AG10803 (cell line): ENCODE measurements at regions not wholly inside any gene's neighbourhood (a gene's known extent, or its start where the extent isn't known, plus 50 kb on each side); places are given as distances from the start of the nearest gene placed in this dataset.

Experiments used
- DNase-seq: peaks from one replicate; pipeline ENCODE4 v3.0.0; 2010; ENCODE audit warnings: low read depth
- H3K4me3 ChIP-seq: 2 replicates; pipeline ENCODE4 v1.5.1; 2011; ENCODE audit warnings: mild to moderate bottlenecking, low read length, control low read depth
- TF ChIP-seq, protein P1 (sequence below): conservative IDR thresholded peaks from 2 replicates; pipeline ENCODE4 v1.5.1; 2011; ENCODE audit warnings: mild to moderate bottlenecking, low read length, control low read depth, inconsistent platforms

- no peak overlapping the region for H3K4me3 ChIP-seq
- TF ChIP-seq, protein P1, sequence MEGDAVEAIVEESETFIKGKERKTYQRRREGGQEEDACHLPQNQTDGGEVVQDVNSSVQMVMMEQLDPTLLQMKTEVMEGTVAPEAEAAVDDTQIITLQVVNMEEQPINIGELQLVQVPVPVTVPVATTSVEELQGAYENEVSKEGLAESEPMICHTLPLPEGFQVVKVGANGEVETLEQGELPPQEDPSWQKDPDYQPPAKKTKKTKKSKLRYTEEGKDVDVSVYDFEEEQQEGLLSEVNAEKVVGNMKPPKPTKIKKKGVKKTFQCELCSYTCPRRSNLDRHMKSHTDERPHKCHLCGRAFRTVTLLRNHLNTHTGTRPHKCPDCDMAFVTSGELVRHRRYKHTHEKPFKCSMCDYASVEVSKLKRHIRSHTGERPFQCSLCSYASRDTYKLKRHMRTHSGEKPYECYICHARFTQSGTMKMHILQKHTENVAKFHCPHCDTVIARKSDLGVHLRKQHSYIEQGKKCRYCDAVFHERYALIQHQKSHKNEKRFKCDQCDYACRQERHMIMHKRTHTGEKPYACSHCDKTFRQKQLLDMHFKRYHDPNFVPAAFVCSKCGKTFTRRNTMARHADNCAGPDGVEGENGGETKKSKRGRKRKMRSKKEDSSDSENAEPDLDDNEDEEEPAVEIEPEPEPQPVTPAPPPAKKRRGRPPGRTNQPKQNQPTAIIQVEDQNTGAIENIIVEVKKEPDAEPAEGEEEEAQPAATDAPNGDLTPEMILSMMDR, result no peak
- no peak for DNase-seq
Measured at GRCh38 chr22:19615001-19615461, 90.8 kb upstream of the CLDN5 start.

DNA sequence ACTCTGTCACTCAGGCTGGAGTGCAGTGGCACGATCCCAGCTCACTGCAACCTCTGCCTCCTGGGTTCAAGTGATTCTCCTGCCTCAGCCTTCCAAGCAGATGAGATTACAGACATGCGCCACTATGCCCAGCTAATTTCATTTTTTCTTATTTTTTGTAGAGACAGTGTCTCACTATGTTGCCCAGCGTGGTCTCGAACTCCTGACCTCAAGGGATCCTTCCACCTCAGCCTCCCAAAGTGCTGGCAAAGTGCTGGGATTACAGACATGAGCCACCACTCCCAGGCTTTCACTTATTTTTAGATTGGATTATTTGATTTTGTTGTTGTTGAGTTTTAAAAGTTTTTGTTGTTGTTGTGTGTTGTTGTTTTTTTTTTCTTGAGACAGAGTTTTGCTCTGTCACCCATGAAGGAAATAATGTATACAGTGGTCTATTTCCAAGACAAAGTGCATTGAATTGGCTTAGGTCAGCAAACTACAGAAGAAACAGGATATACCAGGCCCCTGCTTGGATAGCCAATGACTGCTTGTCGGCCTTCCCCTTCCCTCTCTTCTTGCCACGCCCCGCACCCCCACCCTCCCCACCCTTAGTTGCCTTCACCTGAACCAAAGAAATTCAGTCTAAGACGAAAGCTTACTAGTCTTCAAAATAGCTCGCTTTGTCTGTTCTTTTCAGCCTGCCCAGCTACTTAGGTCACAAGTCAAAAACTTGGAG is 91.8 kb upstream of the CLDN5 start:
- no peak overlapping the region for H3K4me3 ChIP-seq
- no peak for DNase-seq
- TF ChIP-seq, protein P1, result no peak

DNA sequence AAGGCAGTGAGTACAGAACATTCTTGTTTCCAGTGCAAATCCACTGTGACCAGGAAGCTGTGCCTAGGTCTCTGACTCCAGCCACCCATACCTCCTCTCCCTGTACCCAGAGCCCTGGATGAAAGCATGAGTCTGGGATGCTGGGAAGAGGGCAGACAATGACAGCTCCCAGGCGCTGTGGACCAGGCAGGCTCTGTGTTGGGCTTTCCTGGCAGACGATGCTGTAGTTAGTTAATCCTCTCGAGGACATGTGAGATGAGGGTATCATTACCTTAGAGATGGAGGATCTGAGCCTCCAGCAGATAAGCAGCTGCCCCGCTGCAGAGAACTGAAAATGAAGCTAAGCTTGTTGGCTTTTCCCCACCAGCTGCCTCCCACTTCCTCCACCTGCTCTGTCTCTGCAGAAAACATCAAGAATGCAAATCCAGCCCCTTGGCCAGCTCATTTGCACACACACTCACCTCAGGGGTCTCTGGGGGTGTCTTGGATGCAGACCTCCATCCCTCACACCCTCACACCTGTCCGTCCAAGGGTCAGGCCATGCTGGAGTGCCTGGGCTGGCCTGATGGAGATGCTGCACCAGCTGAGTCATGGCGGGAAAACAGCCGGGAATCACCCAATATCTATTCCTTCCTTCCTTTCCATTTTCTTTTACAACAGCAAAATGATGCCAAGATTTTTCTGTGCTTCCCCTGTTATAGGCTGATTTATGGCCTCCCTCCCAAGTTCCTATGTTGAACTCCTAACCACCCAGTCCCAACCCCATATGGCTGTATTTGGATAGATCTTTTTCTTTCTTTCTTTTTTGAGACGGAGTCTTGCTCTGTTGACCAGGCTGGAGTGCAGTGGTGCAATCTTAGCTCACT is 94.9 kb upstream of the SEPTIN5 start:
- TF ChIP-seq, protein P1, result no peak
- no peak for DNase-seq
- no peak overlapping the region for H3K4me3 ChIP-seq

GRCh38 chr22:19620742-19621371 is 93.4 kb upstream of the SEPTIN5 start:
- no peak for DNase-seq
- TF ChIP-seq, protein P1, result no peak
- H3K4me3 ChIP-seq, result no peak overlapping the region

- H3K4me3 ChIP-seq, result no peak overlapping the region
- no peak for DNase-seq
- TF ChIP-seq, protein P1, result no peak
Measured at GRCh38 chr22:19621373-19622060, 92.8 kb upstream of the SEPTIN5 start.

DNA sequence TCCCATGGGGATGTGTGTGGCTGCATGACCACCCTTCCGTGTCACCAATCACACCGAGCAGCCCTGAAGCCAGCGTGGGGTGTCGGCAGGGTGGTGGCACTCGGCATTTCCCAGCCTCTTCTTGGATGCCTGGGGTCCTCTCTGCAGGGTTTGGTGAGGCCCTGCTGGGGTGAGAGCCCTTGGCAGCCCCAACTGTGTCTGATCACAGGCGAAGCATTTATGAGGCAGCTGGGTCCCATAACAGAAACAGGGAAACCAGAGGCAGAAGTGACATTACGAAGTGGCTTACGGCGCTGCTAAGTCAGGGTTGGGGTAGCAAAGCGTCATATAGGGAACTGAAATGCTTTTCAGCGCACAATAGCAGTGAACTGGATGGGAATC is 92.3 kb upstream of the SEPTIN5 start:
- H3K4me3 ChIP-seq, result no peak overlapping the region
- TF ChIP-seq, protein P1, result no peak
- DNase-seq, result no peak
